T-helper 1 cell treated with Interleukin-12 subunit alpha and Interleukin-12 subunit beta and Interleukin-4 antibody, amounts not matched to agents 30 μg/mL and 1 μg/mL, for 36 hours (primary cell): ENCODE measurements at regions not wholly inside any gene's neighbourhood (a gene's known extent, or its start where the extent isn't known, plus 50 kb on each side); places are given as distances from the start of the nearest gene placed in this dataset.

ENCODE experiments used
- H3K27ac Mint-ChIP-seq: one replicate; pipeline ENCODE4 v1.8.0; 2021; ENCODE audit warnings: mild to moderate bottlenecking, mixed read lengths
- H3K27me3 Mint-ChIP-seq: one replicate; pipeline ENCODE4 v1.8.0; 2021; ENCODE audit warnings: low read depth, mixed read lengths
- H3K36me3 Mint-ChIP-seq: one replicate; pipeline ENCODE4 v1.8.0; 2021; ENCODE audit warnings: low read depth, mixed read lengths
- H3K4me1 Mint-ChIP-seq: one replicate; pipeline ENCODE4 v1.8.0; 2021; ENCODE audit warnings: low read depth, mixed read lengths
- H3K4me3 Mint-ChIP-seq: one replicate; pipeline ENCODE4 v1.8.0; 2021; ENCODE audit warnings: mild to moderate bottlenecking, moderate library complexity, mixed read lengths
- H3K9me3 Mint-ChIP-seq: one replicate; pipeline ENCODE4 v1.8.0; 2021; ENCODE audit warnings: mixed read lengths

GRCh38 chr17:77311371-77311981 is 170.7 kb downstream of the SEC14L1 start:
- Mint-ChIP-seq H3K9me3 (no peaks in the 10 kb centered on the region), H3K4me3 (no peak overlapping the region), H3K27ac (no peak overlapping the region)

GRCh38 chr17:77312061-77312701 is 171.4 kb downstream of the SEC14L1 start:
- Mint-ChIP-seq H3K27me3 (peaks cover 4% of the 10 kb centered on the region), H3K36me3 (no peaks in the 10 kb centered on the region), H3K4me3 (no peak overlapping the region), H3K9me3 (no peaks in the 10 kb centered on the region), H3K27ac (no peak overlapping the region), H3K4me1 (no peaks in the 10 kb centered on the region)

More at GRCh38 chr17:77311371-77311981, 170.7 kb downstream of the SEC14L1 start:
- H3K4me1 Mint-ChIP-seq = no peaks in the 10 kb centered on the region
- H3K36me3 Mint-ChIP-seq = no peaks in the 10 kb centered on the region
- H3K27me3 Mint-ChIP-seq = peaks cover 4% of the 10 kb centered on the region

GRCh38 chr17:77312786-77313599 is 172.2 kb downstream of the SEC14L1 start:
- Mint-ChIP-seq H3K27ac (no peak overlapping the region), H3K27me3 (peaks cover 4% of the 10 kb centered on the region), H3K4me3 (no peak overlapping the region), H3K36me3 (no peaks in the 10 kb centered on the region), H3K9me3 (no peaks in the 10 kb centered on the region), H3K4me1 (no peaks in the 10 kb centered on the region)

- Mint-ChIP-seq H3K27me3 (peaks cover 4% of the 10 kb centered on the region), H3K9me3 (no peaks in the 10 kb centered on the region), H3K4me3 (no peak overlapping the region), H3K36me3 (no peaks in the 10 kb centered on the region), H3K27ac (no peak overlapping the region), H3K4me1 (no peaks in the 10 kb centered on the region)
Observed at GRCh38 chr17:77313831-77314230, 173.1 kb downstream of the SEC14L1 start.

GRCh38 chr17:77314601-77315000 is 173.8 kb downstream of the SEC14L1 start:
- H3K27me3 Mint-ChIP-seq = no peaks in the 10 kb centered on the region
- peaks cover 7% of the 10 kb centered on the region for H3K4me1 Mint-ChIP-seq
- H3K36me3 Mint-ChIP-seq = no peaks in the 10 kb centered on the region
- no peak overlapping the region for H3K27ac Mint-ChIP-seq
- no peak overlapping the region for H3K4me3 Mint-ChIP-seq
- H3K9me3 Mint-ChIP-seq = no peaks in the 10 kb centered on the region

- Mint-ChIP-seq H3K4me1 (peaks cover 8% of the 10 kb centered on the region), H3K36me3 (no peaks in the 10 kb centered on the region)
Observed at GRCh38 chr17:77315010-77315409, 174.2 kb downstream of the SEC14L1 start.

GRCh38 chr17:77315551-77316190 is 174.9 kb downstream of the SEC14L1 start:
- no peaks in the 10 kb centered on the region for H3K9me3 Mint-ChIP-seq
- no peaks in the 10 kb centered on the region for H3K27me3 Mint-ChIP-seq
- H3K4me1 Mint-ChIP-seq = peaks cover 12% of the 10 kb centered on the region
- no peaks in the 10 kb centered on the region for H3K36me3 Mint-ChIP-seq
- no peak overlapping the region for H3K4me3 Mint-ChIP-seq
- H3K27ac Mint-ChIP-seq = no peak overlapping the region

More at GRCh38 chr17:77315010-77315409, 174.2 kb downstream of the SEC14L1 start:
- Mint-ChIP-seq H3K27me3 (no peaks in the 10 kb centered on the region), H3K9me3 (no peaks in the 10 kb centered on the region), H3K4me3 (no peak overlapping the region), H3K27ac (no peak overlapping the region)

GRCh38 chr17:77316191-77316641 is 175.4 kb downstream of the SEC14L1 start:
- H3K36me3 Mint-ChIP-seq = no peaks in the 10 kb centered on the region
- H3K27me3 Mint-ChIP-seq = no peaks in the 10 kb centered on the region
- H3K27ac Mint-ChIP-seq = no peak overlapping the region
- peaks cover 13% of the 10 kb centered on the region for H3K4me1 Mint-ChIP-seq
- H3K4me3 Mint-ChIP-seq = no peak overlapping the region
- H3K9me3 Mint-ChIP-seq = no peaks in the 10 kb centered on the region

GRCh38 chr17:77316651-77317050 is 175.9 kb downstream of the SEC14L1 start:
- peaks cover 13% of the 10 kb centered on the region for H3K4me1 Mint-ChIP-seq
- no peak overlapping the region for H3K4me3 Mint-ChIP-seq
- no peaks in the 10 kb centered on the region for H3K9me3 Mint-ChIP-seq
- no peaks in the 10 kb centered on the region for H3K36me3 Mint-ChIP-seq
- H3K27me3 Mint-ChIP-seq = no peaks in the 10 kb centered on the region
- no peak overlapping the region for H3K27ac Mint-ChIP-seq

GRCh38 chr17:77317091-77317750 is 176.5 kb downstream of the SEC14L1 start:
- H3K4me3 Mint-ChIP-seq = no peak overlapping the region
- H3K27me3 Mint-ChIP-seq = no peaks in the 10 kb centered on the region
- H3K27ac Mint-ChIP-seq = no peak overlapping the region
- H3K9me3 Mint-ChIP-seq = no peaks in the 10 kb centered on the region
- H3K36me3 Mint-ChIP-seq = no peaks in the 10 kb centered on the region
- H3K4me1 Mint-ChIP-seq = peaks cover 13% of the 10 kb centered on the region

GRCh38 chr17:77318021-77318420 is 177.3 kb downstream of the SEC14L1 start:
- Mint-ChIP-seq H3K36me3 (no peaks in the 10 kb centered on the region), H3K27ac (no peak overlapping the region), H3K27me3 (no peaks in the 10 kb centered on the region), H3K4me3 (no peak overlapping the region), H3K9me3 (no peaks in the 10 kb centered on the region), H3K4me1 (peaks cover 13% of the 10 kb centered on the region)

- no peaks in the 10 kb centered on the region for H3K27me3 Mint-ChIP-seq
- H3K4me3 Mint-ChIP-seq = peak overlapping the region; percentile 88
- peak overlapping the region; percentile 91 for H3K27ac Mint-ChIP-seq
- H3K9me3 Mint-ChIP-seq = no peaks in the 10 kb centered on the region
- H3K36me3 Mint-ChIP-seq = no peaks in the 10 kb centered on the region
- H3K4me1 Mint-ChIP-seq = peaks cover 14% of the 10 kb centered on the region
Observed at GRCh38 chr17:77318491-77319210, 177.9 kb downstream of the SEC14L1 start.

- Mint-ChIP-seq H3K27me3 (no peaks in the 10 kb centered on the region), H3K9me3 (no peaks in the 10 kb centered on the region), H3K27ac (peak overlapping the region; percentile 91), H3K36me3 (no peaks in the 10 kb centered on the region), H3K4me1 (peaks cover 19% of the 10 kb centered on the region), H3K4me3 (peak overlapping the region; percentile 88)
Observed at GRCh38 chr17:77319211-77320043, 178.7 kb downstream of the SEC14L1 start.
